ENCODE measurements at regions not wholly inside any gene's neighbourhood (a gene's known extent, or its start where the extent isn't known, plus 50 kb on each side); places are given as distances from the start of the nearest gene placed in this dataset.

DNA sequence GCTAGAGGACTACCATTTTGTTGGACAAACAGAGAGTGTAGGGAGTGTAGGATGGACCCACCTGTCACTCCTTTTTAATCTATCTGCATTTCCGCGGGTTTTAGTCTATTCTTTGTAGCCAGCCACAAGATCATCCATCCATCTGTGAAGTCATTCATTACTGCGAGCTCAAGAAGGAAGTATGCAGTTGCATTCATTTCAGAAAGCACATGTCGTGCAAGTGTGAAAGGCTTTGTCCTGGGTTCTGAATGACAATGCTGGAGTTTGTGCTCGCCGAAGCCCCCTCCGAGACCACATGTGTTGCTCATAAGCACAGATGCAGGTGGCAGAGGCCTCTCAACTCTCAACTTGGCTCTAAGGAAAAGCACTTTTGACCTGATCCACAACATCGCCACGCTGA is 70.3 kb upstream of the BASP1 start:
- Mint-ChIP-seq H3K4me3 (no peak overlapping the region), H3K27ac (no peak overlapping the region), H3K4me1 (peaks cover 24% of the 10 kb centered on the region), H3K36me3 (ENCODE audit: low read depth) (no peaks in the 10 kb centered on the region), H3K27me3 (ENCODE audit: insufficient read depth) (peaks cover 13% of the 10 kb centered on the region), H3K9me3 (no peaks in the 10 kb centered on the region)
- H3K36me3 ChIP-seq (ENCODE audit: control insufficient read depth, insufficient read depth, low read length): no peaks in the 10 kb centered on the region
- WGBS, 2 experiments (ENCODE audit: insufficient coverage in 1 of 2, insufficient read length in 1 of 2): 63 to 88% methylated on average over 8 to 9 of the region's 9 CpGs
- H3K27me3 ChIP-seq (ENCODE audit: control insufficient read depth, insufficient read depth, low read length, poor library complexity, severe bottlenecking): no peaks in the 10 kb centered on the region
- H3K9me3 ChIP-seq (ENCODE audit: control insufficient read depth, low read length): no peaks in the 10 kb centered on the region
- no peak overlapping the region for H3K27ac ChIP-seq (ENCODE audit: low read depth, low read length)
- TF ChIP-seq, protein P1, sequence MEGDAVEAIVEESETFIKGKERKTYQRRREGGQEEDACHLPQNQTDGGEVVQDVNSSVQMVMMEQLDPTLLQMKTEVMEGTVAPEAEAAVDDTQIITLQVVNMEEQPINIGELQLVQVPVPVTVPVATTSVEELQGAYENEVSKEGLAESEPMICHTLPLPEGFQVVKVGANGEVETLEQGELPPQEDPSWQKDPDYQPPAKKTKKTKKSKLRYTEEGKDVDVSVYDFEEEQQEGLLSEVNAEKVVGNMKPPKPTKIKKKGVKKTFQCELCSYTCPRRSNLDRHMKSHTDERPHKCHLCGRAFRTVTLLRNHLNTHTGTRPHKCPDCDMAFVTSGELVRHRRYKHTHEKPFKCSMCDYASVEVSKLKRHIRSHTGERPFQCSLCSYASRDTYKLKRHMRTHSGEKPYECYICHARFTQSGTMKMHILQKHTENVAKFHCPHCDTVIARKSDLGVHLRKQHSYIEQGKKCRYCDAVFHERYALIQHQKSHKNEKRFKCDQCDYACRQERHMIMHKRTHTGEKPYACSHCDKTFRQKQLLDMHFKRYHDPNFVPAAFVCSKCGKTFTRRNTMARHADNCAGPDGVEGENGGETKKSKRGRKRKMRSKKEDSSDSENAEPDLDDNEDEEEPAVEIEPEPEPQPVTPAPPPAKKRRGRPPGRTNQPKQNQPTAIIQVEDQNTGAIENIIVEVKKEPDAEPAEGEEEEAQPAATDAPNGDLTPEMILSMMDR (conservative IDR thresholded peaks at IDR 0.05): no peak
- H3K4me1 ChIP-seq (ENCODE audit: control insufficient read depth, insufficient read depth, low read length): no peaks in the 10 kb centered on the region
- no peak overlapping the region for H3K9ac ChIP-seq (ENCODE audit: extremely low read depth, low read length, poor library complexity, severe bottlenecking)
- no peak overlapping the region for H3K4me3 ChIP-seq (ENCODE audit: low read length)
- DNase-seq: no peak

DNA sequence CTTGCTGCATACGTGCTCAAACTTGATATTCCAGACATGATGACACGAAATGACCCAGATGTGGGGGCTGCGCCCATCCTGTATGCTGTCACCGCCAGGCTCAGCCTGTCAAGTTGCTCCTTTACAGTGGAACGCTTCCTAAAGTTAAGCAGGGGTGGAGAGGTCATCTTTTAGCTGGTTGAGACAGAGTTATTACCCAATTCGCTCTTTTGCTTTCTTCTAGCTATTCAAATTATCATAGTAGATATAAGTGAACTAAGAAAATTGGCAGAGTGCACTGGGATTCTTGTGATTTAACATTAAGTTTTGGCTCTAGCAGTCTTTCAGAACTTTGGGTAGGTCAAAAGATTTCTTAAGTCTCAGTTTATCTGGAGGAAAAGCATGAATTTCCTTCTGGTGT is 69.8 kb upstream of the BASP1 start:
- DNase-seq: no peak
- no peak overlapping the region for H3K27ac Mint-ChIP-seq

DNA sequence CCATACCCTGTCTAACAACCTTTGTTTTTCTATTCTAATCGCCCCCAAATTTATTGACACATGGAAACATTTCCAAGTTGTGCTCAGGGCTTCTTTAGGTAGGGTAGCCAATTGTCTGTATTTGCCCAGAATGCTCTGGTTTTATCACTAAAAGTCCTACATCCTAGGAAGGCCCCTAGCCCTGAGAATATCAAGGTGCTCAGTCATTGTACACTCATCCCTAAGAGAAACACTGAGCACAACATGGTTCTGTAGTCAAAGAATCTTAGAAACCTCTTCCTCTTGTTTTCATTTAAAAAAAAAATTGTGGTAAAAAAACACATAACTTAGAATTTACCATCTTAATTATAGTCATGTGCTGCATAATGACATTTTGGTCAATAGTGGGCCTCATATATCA is 69.0 kb upstream of the BASP1 start:
- no peak overlapping the region for H3K9ac ChIP-seq (ENCODE audit: extremely low read depth, low read length, poor library complexity, severe bottlenecking)
- H3K4me3 ChIP-seq (ENCODE audit: low read length): no peak overlapping the region
- Mint-ChIP-seq H3K36me3 (ENCODE audit: low read depth) (no peaks in the 10 kb centered on the region), H3K9me3 (no peaks in the 10 kb centered on the region), H3K27me3 (ENCODE audit: insufficient read depth) (peaks cover 15% of the 10 kb centered on the region), H3K4me3 (no peak overlapping the region), H3K27ac (no peak overlapping the region), H3K4me1 (peaks cover 26% of the 10 kb centered on the region)
- H3K4me1 ChIP-seq (ENCODE audit: control insufficient read depth, insufficient read depth, low read length): no peaks in the 10 kb centered on the region
- DNase-seq: no peak
- H3K9me3 ChIP-seq (ENCODE audit: control insufficient read depth, low read length): no peaks in the 10 kb centered on the region
- 100% methylated on average over 1 of the region's 1 CpG; no CpG with 5 or more reads in 1 of the 2 experiments for WGBS, 2 experiments (ENCODE audit: insufficient coverage in 1 of 2, insufficient read length in 1 of 2)
- TF ChIP-seq, protein P1 (conservative IDR thresholded peaks at IDR 0.05): no peak
- H3K27ac ChIP-seq (ENCODE audit: low read depth, low read length): no peak overlapping the region
- no peaks in the 10 kb centered on the region for H3K36me3 ChIP-seq (ENCODE audit: control insufficient read depth, insufficient read depth, low read length)
- H3K27me3 ChIP-seq (ENCODE audit: control insufficient read depth, insufficient read depth, low read length, poor library complexity, severe bottlenecking): no peaks in the 10 kb centered on the region

More for the DNA sequence above, 69.8 kb upstream of the BASP1 start:
- H3K4me3 Mint-ChIP-seq: no peak overlapping the region
- H3K4me1 ChIP-seq (ENCODE audit: control insufficient read depth, insufficient read depth, low read length): no peaks in the 10 kb centered on the region
- TF ChIP-seq, protein P1 (conservative IDR thresholded peaks at IDR 0.05): no peak
- no peak overlapping the region for H3K4me3 ChIP-seq (ENCODE audit: low read length)
- peaks cover 25% of the 10 kb centered on the region for H3K4me1 Mint-ChIP-seq
- no peaks in the 10 kb centered on the region for H3K9me3 ChIP-seq (ENCODE audit: control insufficient read depth, low read length)
- no peak overlapping the region for H3K27ac ChIP-seq (ENCODE audit: low read depth, low read length)
- H3K9ac ChIP-seq (ENCODE audit: extremely low read depth, low read length, poor library complexity, severe bottlenecking): no peak overlapping the region
- no peaks in the 10 kb centered on the region for H3K27me3 ChIP-seq (ENCODE audit: control insufficient read depth, insufficient read depth, low read length, poor library complexity, severe bottlenecking)
- 92 to 96% methylated on average over 2 to 5 of the region's 6 CpGs for WGBS, 2 experiments (ENCODE audit: insufficient coverage in 1 of 2, insufficient read length in 1 of 2)
- H3K9me3 Mint-ChIP-seq: no peaks in the 10 kb centered on the region
- no peaks in the 10 kb centered on the region for H3K36me3 Mint-ChIP-seq (ENCODE audit: low read depth)
- no peaks in the 10 kb centered on the region for H3K36me3 ChIP-seq (ENCODE audit: control insufficient read depth, insufficient read depth, low read length)
- peaks cover 13% of the 10 kb centered on the region for H3K27me3 Mint-ChIP-seq (ENCODE audit: insufficient read depth)
